Stomach (tissue), 4 donors: ENCODE measurements at regions not wholly inside any gene's neighbourhood (a gene's known extent, or its start where the extent isn't known, plus 50 kb on each side); places are given as distances from the start of the nearest gene placed in this dataset.

ENCODE experiments used
- CTCF ChIP-seq, 7 experiments: fragments of 450-650 bp in 4 of 7; fragments of 200-600 bp in 3 of 7; sonication (generic) in 3 of 7; IDR thresholded peaks; one replicate each; pipeline ENCODE4 v1.5.1; 2016 to 2019; ENCODE audit warnings: antibody characterized with exemption in 7 of 7, control low read depth in 2 of 7, mild to moderate bottlenecking in 1 of 7
- EP300 ChIP-seq: sonication (generic); formaldehyde crosslinking; IDR thresholded peaks from one replicate; pipeline ENCODE4 v1.6.1; 2017; ENCODE audit warnings: antibody characterized with exemption

- TF ChIP-seq CTCF (IDR thresholded peaks at IDR 0.05) (no peak), EP300 (no peak)
Measured at GRCh38 chr10:65805511-65805910, 1120.3 kb upstream of the LRRTM3 start.
